Neural cell (in vitro differentiated cells): ENCODE measurements at regions not wholly inside any gene's neighbourhood (a gene's known extent, or its start where the extent isn't known, plus 50 kb on each side); places are given as distances from the start of the nearest gene placed in this dataset.

Experiments
- H2AFZ ChIP-seq: fragments of 200-600, 300-800 bp; sonication (generic), shearing (Covaris generic); 2 replicates; pipeline ENCODE4 v1.6.0; 2014; ENCODE audit warnings: low read depth, mild to moderate bottlenecking, antibody characterized with exemption, low read length, moderate library complexity
- H3F3A ChIP-seq: fragments of 200-600 bp; shearing (Covaris generic); 2 replicates; pipeline ENCODE4 v1.6.1; 2016; ENCODE audit warnings: mild to moderate bottlenecking, moderate library complexity, mixed read lengths, antibody characterized with exemption, low read length; ENCODE audit not compliant: insufficient read depth, poor library complexity, severe bottlenecking
- H3K27ac ChIP-seq: fragments of 200-600, 300-800 bp; sonication (generic), shearing (Covaris generic); 2 replicates; pipeline ENCODE4 v1.5.1; 2014; ENCODE audit warnings: mild to moderate bottlenecking, low read length, moderate library complexity
- H3K27me3 ChIP-seq: fragments of 300-800, 200-600 bp; sonication (generic), shearing (Covaris generic); 2 replicates; pipeline ENCODE4 v1.6.0; 2014; ENCODE audit warnings: mild to moderate bottlenecking, low read depth, low read length, moderate library complexity; ENCODE audit not compliant: insufficient read depth
- H3K36me3 ChIP-seq: fragments of 300-800, 200-600 bp; sonication (generic), shearing (Covaris generic); 2 replicates; pipeline ENCODE4 v1.5.1; 2014; ENCODE audit warnings: mild to moderate bottlenecking, antibody characterized with exemption, low read length, moderate library complexity; ENCODE audit not compliant: insufficient read depth
- H3K4me2 ChIP-seq: fragments of 300-800, 200-600 bp; sonication (generic), shearing (Covaris generic); 2 replicates; pipeline ENCODE4 v1.6.0; 2014; ENCODE audit warnings: mild to moderate bottlenecking, low read length
- H3K4me3 ChIP-seq: fragments of 300-800, 200-600 bp; sonication (generic), shearing (Covaris generic); 2 replicates; pipeline ENCODE4 v1.5.1; 2014; ENCODE audit warnings: mild to moderate bottlenecking, low read length, moderate library complexity
- H3K79me2 ChIP-seq: fragments of 200-600 bp; shearing (Covaris generic); replicated peaks from 2 replicates; pipeline ENCODE4 v1.6.0; 2014; ENCODE audit warnings: mild to moderate bottlenecking, low read length, moderate library complexity; ENCODE audit not compliant: insufficient read depth
- H3K9ac ChIP-seq: fragments of 300-800, 200-600 bp; sonication (generic), shearing (Covaris generic); 2 replicates; pipeline ENCODE4 v1.6.1; 2016; ENCODE audit warnings: mild to moderate bottlenecking, low read length, mixed read lengths
- H3K9me2 ChIP-seq: fragments of 200-600 bp; shearing (Covaris generic); 2 replicates; pipeline ENCODE4 v1.6.1; 2016; ENCODE audit warnings: mild to moderate bottlenecking, low read length, mixed read lengths; ENCODE audit not compliant: insufficient read depth
- H3K9me3 ChIP-seq: fragments of 200-600, 300-800 bp; sonication (generic), shearing (Covaris generic); 2 replicates; pipeline ENCODE4 v1.6.1; 2016; ENCODE audit warnings: mild to moderate bottlenecking, mixed run types, low read length, moderate library complexity, mixed read lengths
- H4K20me1 ChIP-seq: fragments of 200-600 bp; shearing (Covaris generic); 2 replicates; pipeline ENCODE4 v1.6.1; 2016; ENCODE audit warnings: mild to moderate bottlenecking, mixed run types; ENCODE audit not compliant: insufficient read depth
- CTCF ChIP-seq: fragments of 450-650 bp; IDR thresholded peaks from 2 replicates; pipeline ENCODE4 v1.5.1; 2014; ENCODE audit warnings: antibody characterized with exemption, mild to moderate bottlenecking, moderate library complexity; ENCODE audit not compliant: poor library complexity, severe bottlenecking
- EP300 ChIP-seq: fragments of 450-650 bp; conservative IDR thresholded peaks from 2 replicates; pipeline ENCODE4 v1.6.1; 2014; ENCODE audit warnings: antibody characterized with exemption, mild to moderate bottlenecking, moderate library complexity; ENCODE audit not compliant: poor library complexity, severe bottlenecking
- EZH2 ChIP-seq: fragments of 200-600, 300-800 bp; shearing (Covaris generic), sonication (generic); IDR thresholded peaks from 2 replicates; pipeline ENCODE4 v1.6.1; 2014; ENCODE audit warnings: antibody characterized with exemption, low read length, borderline replicate concordance, mild to moderate bottlenecking; ENCODE audit not compliant: insufficient read depth, poor library complexity, severe bottlenecking
- MXI1 ChIP-seq: fragments of 450-650 bp; conservative IDR thresholded peaks from 2 replicates; pipeline ENCODE4 v1.6.1; 2014; ENCODE audit warnings: antibody characterized with exemption, mild to moderate bottlenecking; ENCODE audit not compliant: poor library complexity, severe bottlenecking
- POLR2AphosphoS5 ChIP-seq: IDR thresholded peaks from 2 replicates; pipeline ENCODE4 v1.6.1; 2012
- RAD21 ChIP-seq: fragments of 450-650 bp; conservative IDR thresholded peaks from 2 replicates; pipeline ENCODE4 v1.6.1; 2014; ENCODE audit warnings: antibody characterized with exemption, mild to moderate bottlenecking, moderate library complexity
- REST ChIP-seq: IDR thresholded peaks from 2 replicates; pipeline ENCODE4 v1.6.1; 2012; ENCODE audit warnings: borderline replicate concordance
- SMC3 ChIP-seq: fragments of 450-650 bp; conservative IDR thresholded peaks from 2 replicates; pipeline ENCODE4 v1.6.1; 2014; ENCODE audit warnings: antibody characterized with exemption, mild to moderate bottlenecking, moderate library complexity; ENCODE audit not compliant: poor library complexity
- TAF1 ChIP-seq: IDR thresholded peaks from 2 replicates; pipeline ENCODE4 v1.6.1; 2012; ENCODE audit warnings: low read depth

- no peak overlapping the region for H3K4me3 ChIP-seq
- no peaks in the 10 kb centered on the region for H3K79me2 ChIP-seq
Observed at GRCh38 chr4:31338000-31338399, 617.8 kb downstream of the PCDH7 start.

GRCh38 chr4:31341601-31342359 lies 621.6 kb downstream of the PCDH7 start:
- Histone ChIP-seq H3K9ac (no peak overlapping the region), H3K27ac (no peak overlapping the region), H3K9me2 (no peaks in the 10 kb centered on the region), H3K27me3 (no peaks in the 10 kb centered on the region), H3K36me3 (no peaks in the 10 kb centered on the region), H2AFZ (no peak overlapping the region), H4K20me1 (no peaks in the 10 kb centered on the region), H3K9me3 (peaks cover 5% of the 10 kb centered on the region), H3K4me2 (no peak overlapping the region), H3K79me2 (no peaks in the 10 kb centered on the region), H3K4me3 (no peak overlapping the region), H3F3A (no peaks in the 10 kb centered on the region)
- TF ChIP-seq POLR2AphosphoS5 = no peak
- TF ChIP-seq REST = no peak
- no peak for TF ChIP-seq EZH2
- TF ChIP-seq MXI1 = no peak
- no peak for TF ChIP-seq CTCF

More at GRCh38 chr4:31338000-31338399, 617.8 kb downstream of the PCDH7 start:
- Histone ChIP-seq H3K9me2 (no peaks in the 10 kb centered on the region), H3K9ac (no peak overlapping the region), H3F3A (no peaks in the 10 kb centered on the region), H2AFZ (no peak overlapping the region), H3K27ac (no peak overlapping the region), H4K20me1 (no peaks in the 10 kb centered on the region), H3K27me3 (no peaks in the 10 kb centered on the region), H3K4me2 (no peak overlapping the region), H3K9me3 (peaks cover 3% of the 10 kb centered on the region), H3K36me3 (no peaks in the 10 kb centered on the region)
- TF ChIP-seq MXI1 (no peak), RAD21 (no peak), TAF1 (no peak), POLR2AphosphoS5 (no peak), REST (no peak), CTCF (no peak), EZH2 (no peak), EP300 (no peak), SMC3 (no peak)
